SU-DHL-6 (cell line): ENCODE measurements at regions not wholly inside any gene's neighbourhood (a gene's known extent, or its start where the extent isn't known, plus 50 kb on each side); places are given as distances from the start of the nearest gene placed in this dataset.

Experiments used
- H2AFZ ChIP-seq: fragments of 200-600 bp; sonication (generic); 2 replicates; pipeline ENCODE4 v1.6.1; 2014; ENCODE audit warnings: low read depth, mild to moderate bottlenecking, moderate library complexity, mixed read lengths, antibody characterized with exemption, low read length; ENCODE audit not compliant: severe bottlenecking
- H3F3A ChIP-seq: fragments of 200-600 bp; shearing (Covaris generic); 2 replicates; pipeline ENCODE4 v1.6.0; 2016; ENCODE audit warnings: antibody characterized with exemption, mild to moderate bottlenecking; ENCODE audit not compliant: insufficient read depth
- H3K27ac ChIP-seq: fragments of 200-600 bp; sonication (generic); 2 replicates; pipeline ENCODE4 v1.5.1; 2016; ENCODE audit warnings: low read depth, mild to moderate bottlenecking, low read length, moderate library complexity, mixed read lengths
- H3K27me3 ChIP-seq: fragments of 200-600 bp; sonication (generic), shearing (Covaris generic); 2 replicates; pipeline ENCODE4 v1.6.0; 2014; ENCODE audit warnings: mild to moderate bottlenecking, low read length
- H3K36me3 ChIP-seq: fragments of 200-600 bp; sonication (generic); 2 replicates; pipeline ENCODE4 v1.6.1; 2014; ENCODE audit warnings: mild to moderate bottlenecking, low read length, mixed read lengths
- H3K4me2 ChIP-seq: fragments of 300-600, 200-600 bp; shearing (Covaris generic), sonication (generic); 2 replicates; pipeline ENCODE4 v1.6.0; 2014; ENCODE audit warnings: low read length, low read depth, mild to moderate bottlenecking; ENCODE audit not compliant: poor library complexity, severe bottlenecking
- H3K4me3 ChIP-seq: fragments of 200-600 bp; sonication (generic); 2 replicates; pipeline ENCODE4 v1.5.1; 2014; ENCODE audit warnings: antibody characterized with exemption, low read length, mild to moderate bottlenecking, mixed read lengths; ENCODE audit not compliant: insufficient read depth, poor library complexity, severe bottlenecking
- H3K79me2 ChIP-seq: fragments of 200-600 bp; sonication (generic); 2 replicates; pipeline ENCODE4 v1.6.1; 2014; ENCODE audit warnings: mild to moderate bottlenecking, low read length, moderate library complexity; ENCODE audit not compliant: insufficient read depth
- H3K9ac ChIP-seq: fragments of 200-600 bp; sonication (generic); 2 replicates; pipeline ENCODE4 v1.7.0; 2014; ENCODE audit warnings: mild to moderate bottlenecking, low read length
- H3K9me2 ChIP-seq: fragments of 200-600 bp; sonication (generic); replicated peaks from 2 replicates; pipeline ENCODE4 v1.6.1; 2014; ENCODE audit warnings: low read length; ENCODE audit not compliant: insufficient read depth
- H3K9me3 ChIP-seq: fragments of 200-600 bp; sonication (generic); 2 replicates; pipeline ENCODE4 v1.6.1; 2014; ENCODE audit warnings: low read length, mixed read lengths; ENCODE audit not compliant: insufficient read depth
- H4K20me1 ChIP-seq: fragments of 200-600 bp; sonication (generic); 2 replicates; pipeline ENCODE4 v1.6.1; 2014; ENCODE audit warnings: low read depth, mild to moderate bottlenecking, antibody characterized with exemption, low read length, moderate library complexity, mixed read lengths
- EZH2phosphoT487 ChIP-seq: fragments of 200-600 bp; sonication (generic), shearing (Covaris generic); conservative IDR thresholded peaks from 2 replicates; pipeline ENCODE4 v1.6.1; 2018; ENCODE audit warnings: mild to moderate bottlenecking, antibody characterized with exemption, low read length, moderate library complexity, mixed read lengths
- TF ChIP-seq, protein P1 (sequence below): fragments of 200-600 bp; sonication (generic); IDR thresholded peaks from one replicate; pipeline ENCODE4 v1.5.1; 2017; ENCODE audit warnings: antibody characterized with exemption, mild to moderate bottlenecking, low read length, moderate library complexity; ENCODE audit not compliant: insufficient read depth, poor library complexity, severe bottlenecking

DNA sequence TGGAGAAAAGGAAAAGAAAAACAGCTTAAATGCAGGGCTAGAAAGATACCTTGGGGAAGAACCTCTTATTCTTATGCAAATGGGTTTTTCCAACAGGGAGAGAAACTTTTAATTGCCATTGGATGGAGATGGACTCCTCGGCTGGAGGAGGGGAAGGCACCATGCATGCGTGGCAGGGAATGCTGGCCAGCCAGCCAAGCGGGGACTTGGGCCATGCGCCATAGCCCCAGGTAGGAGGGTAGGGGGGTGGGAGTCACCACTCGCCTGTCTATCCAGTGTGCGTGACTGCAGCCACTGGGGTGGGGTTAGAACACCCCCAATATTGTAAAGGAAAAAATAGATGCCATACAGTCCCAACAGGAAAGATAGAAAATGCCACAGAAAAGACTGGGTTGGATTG lies 119.9 kb upstream of the ELAVL2 start:
- Histone ChIP-seq H3F3A (no peaks in the 10 kb centered on the region), H3K27me3 (no peaks in the 10 kb centered on the region), H3K9me2 (no peaks in the 10 kb centered on the region), H3K27ac (no peak overlapping the region), H3K79me2 (no peaks in the 10 kb centered on the region), H3K4me3 (no peak overlapping the region), H3K36me3 (no peaks in the 10 kb centered on the region), H4K20me1 (no peaks in the 10 kb centered on the region), H3K9ac (no peak overlapping the region), H3K4me2 (no peak overlapping the region), H3K9me3 (no peaks in the 10 kb centered on the region), H2AFZ (no peak overlapping the region)
- TF ChIP-seq EZH2phosphoT487, result no peak
- TF ChIP-seq, protein P1, sequence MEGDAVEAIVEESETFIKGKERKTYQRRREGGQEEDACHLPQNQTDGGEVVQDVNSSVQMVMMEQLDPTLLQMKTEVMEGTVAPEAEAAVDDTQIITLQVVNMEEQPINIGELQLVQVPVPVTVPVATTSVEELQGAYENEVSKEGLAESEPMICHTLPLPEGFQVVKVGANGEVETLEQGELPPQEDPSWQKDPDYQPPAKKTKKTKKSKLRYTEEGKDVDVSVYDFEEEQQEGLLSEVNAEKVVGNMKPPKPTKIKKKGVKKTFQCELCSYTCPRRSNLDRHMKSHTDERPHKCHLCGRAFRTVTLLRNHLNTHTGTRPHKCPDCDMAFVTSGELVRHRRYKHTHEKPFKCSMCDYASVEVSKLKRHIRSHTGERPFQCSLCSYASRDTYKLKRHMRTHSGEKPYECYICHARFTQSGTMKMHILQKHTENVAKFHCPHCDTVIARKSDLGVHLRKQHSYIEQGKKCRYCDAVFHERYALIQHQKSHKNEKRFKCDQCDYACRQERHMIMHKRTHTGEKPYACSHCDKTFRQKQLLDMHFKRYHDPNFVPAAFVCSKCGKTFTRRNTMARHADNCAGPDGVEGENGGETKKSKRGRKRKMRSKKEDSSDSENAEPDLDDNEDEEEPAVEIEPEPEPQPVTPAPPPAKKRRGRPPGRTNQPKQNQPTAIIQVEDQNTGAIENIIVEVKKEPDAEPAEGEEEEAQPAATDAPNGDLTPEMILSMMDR, result no peak

DNA sequence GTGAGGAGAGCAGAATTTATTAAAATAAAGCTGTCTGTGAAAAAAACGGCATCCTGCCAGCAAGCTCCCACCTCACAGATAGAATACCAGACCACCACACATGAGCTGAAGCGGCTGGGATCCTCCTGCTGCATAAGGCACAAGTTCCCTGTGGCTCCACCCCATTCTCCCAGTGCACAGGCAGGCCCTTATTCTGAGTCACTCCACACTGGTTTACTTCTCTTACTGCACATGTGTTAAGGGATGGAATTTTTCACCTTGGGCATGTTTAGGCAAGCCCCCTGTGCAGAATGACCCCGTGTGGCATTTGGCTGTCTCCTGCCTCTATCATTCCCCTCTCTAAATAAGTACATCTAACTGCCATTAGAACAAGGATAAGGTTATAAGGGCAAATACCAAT lies 115.0 kb upstream of the ELAVL2 start:
- no peaks in the 10 kb centered on the region for H3K27me3 ChIP-seq
- TF ChIP-seq, protein P1, result no peak
- TF ChIP-seq EZH2phosphoT487, result no peak
- H2AFZ ChIP-seq, result no peak overlapping the region
- H3K9me3 ChIP-seq, result no peaks in the 10 kb centered on the region
- no peaks in the 10 kb centered on the region for H3K36me3 ChIP-seq
- no peak overlapping the region for H3K4me2 ChIP-seq
- no peak overlapping the region for H3K9ac ChIP-seq
- no peak overlapping the region for H3K27ac ChIP-seq
- H3K4me3 ChIP-seq, result no peak overlapping the region
- H4K20me1 ChIP-seq, result no peaks in the 10 kb centered on the region
- no peaks in the 10 kb centered on the region for H3F3A ChIP-seq
- no peaks in the 10 kb centered on the region for H3K9me2 ChIP-seq
- H3K79me2 ChIP-seq, result no peaks in the 10 kb centered on the region

DNA sequence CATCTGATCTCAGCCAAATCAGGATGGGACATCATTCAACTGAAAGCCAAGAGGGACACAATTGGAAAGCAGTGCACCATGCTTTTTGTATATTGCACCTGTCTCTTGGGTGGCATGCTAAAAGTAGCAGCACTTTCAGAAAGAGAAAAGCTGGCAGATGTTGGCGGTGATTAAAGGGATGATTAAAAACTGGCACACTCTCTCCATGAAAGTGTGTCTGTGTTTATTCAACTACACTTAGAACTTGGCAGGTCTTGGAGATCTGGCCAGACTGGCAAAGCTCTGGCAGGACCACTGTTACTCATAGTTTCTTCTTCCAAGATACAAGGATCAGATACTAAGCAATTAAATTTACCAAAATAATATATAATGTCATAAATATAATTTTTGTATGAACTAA lies 112.9 kb upstream of the ELAVL2 start:
- TF ChIP-seq, protein P1, result no peak
- no peak for TF ChIP-seq EZH2phosphoT487
- Histone ChIP-seq H4K20me1 (no peaks in the 10 kb centered on the region), H3K9me3 (no peaks in the 10 kb centered on the region), H3K4me2 (no peak overlapping the region), H3K4me3 (no peak overlapping the region), H3K27ac (no peak overlapping the region), H3F3A (no peaks in the 10 kb centered on the region), H2AFZ (no peak overlapping the region), H3K9ac (no peak overlapping the region), H3K27me3 (no peaks in the 10 kb centered on the region), H3K79me2 (no peaks in the 10 kb centered on the region), H3K36me3 (no peaks in the 10 kb centered on the region), H3K9me2 (no peaks in the 10 kb centered on the region)

DNA sequence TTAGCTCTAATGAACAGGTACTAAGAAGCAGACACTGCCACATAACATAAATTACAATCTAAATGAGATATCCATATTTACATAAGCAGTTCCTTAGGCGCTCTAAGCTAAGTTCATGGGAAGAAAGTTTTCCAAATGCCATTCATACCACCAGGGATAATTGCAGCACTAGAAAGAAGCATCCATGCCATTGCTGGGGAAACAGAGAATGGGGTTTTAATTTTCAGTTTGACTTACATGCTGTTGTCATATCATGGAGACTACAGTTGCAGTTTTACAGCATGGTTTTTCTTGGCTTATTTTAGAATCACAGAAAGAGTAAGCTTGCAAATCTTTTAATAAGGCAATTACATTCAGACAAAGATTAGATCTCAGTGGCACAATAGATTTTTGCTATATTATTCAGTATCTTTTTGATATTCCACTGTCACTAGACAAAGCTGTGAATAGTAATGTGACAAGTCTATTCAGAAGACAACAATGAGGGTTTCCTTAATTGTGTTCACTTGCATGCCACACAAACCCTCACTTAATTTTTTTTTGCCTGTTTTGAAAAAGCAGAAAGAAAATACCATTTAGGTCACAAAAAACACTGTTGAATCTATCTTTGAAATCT lies 108.4 kb upstream of the ELAVL2 start:
- no peak overlapping the region for H3K27ac ChIP-seq
- TF ChIP-seq EZH2phosphoT487, result no peak
- TF ChIP-seq, protein P1, result no peak
- H3K9me2 ChIP-seq, result no peaks in the 10 kb centered on the region
- H2AFZ ChIP-seq, result no peak overlapping the region
- no peak overlapping the region for H3K4me2 ChIP-seq
- H3K4me3 ChIP-seq, result no peak overlapping the region
- H3F3A ChIP-seq, result no peaks in the 10 kb centered on the region
- H4K20me1 ChIP-seq, result no peaks in the 10 kb centered on the region
- no peaks in the 10 kb centered on the region for H3K9me3 ChIP-seq
- H3K36me3 ChIP-seq, result no peaks in the 10 kb centered on the region
- no peak overlapping the region for H3K9ac ChIP-seq
- H3K27me3 ChIP-seq, result no peaks in the 10 kb centered on the region
- H3K79me2 ChIP-seq, result no peaks in the 10 kb centered on the region
